Activated CD8-positive, alpha-beta memory T cell treated with anti-CD3 and anti-CD28 coated beads for 48 hours (primary cell): ENCODE measurements at regions not wholly inside any gene's neighbourhood (a gene's known extent, or its start where the extent isn't known, plus 50 kb on each side); places are given as distances from the start of the nearest gene placed in this dataset.
"Not testable (repeated sequence)": the region's sequence is repeated elsewhere in the genome, so short reads cannot be mapped to it uniquely, and the experiment has no call there.

ENCODE experiments used
- DNase-seq, 3 experiments: peaks; one replicate each; pipeline ENCODE4 v3.0.0-alpha.2; 2020; ENCODE audit warnings: low read depth in 2 of 3, low spot score in 2 of 3

DNA sequence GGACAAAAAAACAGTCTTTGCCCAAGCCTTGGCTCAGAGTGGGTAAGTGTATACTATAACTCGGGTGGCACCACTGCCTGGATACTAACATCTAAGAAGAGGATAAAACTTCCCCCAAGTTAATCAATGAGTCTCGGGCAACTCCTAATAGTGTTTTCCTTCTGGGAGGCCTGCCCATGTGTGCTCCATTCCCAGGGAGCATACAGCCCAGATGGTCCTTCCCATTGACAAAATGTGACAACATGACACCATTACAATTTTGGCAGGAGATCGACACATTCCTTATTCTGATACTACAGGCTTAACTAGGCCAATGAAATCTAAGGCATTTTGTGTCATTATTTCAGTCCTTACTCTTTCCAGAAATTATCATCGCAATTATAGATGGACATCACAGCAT lies 52.7 kb upstream of the CRIM1 start:
- DNase-seq, result no peak

DNA sequence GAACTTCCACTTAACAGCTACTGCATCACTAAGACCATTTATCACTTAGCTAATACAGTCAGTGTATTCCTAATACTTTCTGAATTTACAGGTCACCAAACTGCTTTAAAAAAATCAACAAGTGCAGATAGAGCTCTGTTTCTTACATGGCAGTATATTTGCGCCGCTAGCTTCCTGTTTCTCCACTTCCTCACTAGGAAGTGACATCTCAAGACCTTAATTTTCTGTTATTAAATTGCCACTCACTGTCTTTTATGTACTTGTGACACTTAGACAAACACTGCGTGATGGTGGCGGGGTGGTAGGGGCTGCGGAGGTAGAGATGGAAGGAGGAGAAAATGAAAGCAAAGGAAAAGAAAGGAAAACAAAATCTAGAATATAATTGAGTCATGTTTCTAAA lies 53.7 kb upstream of the CRIM1 start:
- DNase-seq, result no peak

DNA sequence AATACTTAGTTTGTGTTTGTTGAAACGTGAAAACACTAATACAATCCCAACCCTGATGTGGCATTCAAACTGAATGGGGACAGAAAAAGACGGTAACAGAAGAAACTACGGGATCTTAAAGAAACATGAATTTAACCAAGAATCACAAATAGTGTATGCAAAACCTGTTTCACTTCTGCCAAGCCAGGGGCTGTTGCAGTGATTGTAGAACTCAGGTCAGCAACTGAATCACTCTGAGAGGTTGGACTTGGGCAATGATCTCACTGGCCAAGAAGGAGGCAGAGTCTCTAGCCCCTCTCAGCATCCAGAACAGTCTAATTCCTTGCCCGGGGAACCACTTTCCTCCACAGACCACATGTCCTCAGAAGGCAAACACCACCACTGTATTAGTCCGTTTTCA lies 54.9 kb upstream of the CRIM1 start:
- DNase-seq, result no peak

DNA sequence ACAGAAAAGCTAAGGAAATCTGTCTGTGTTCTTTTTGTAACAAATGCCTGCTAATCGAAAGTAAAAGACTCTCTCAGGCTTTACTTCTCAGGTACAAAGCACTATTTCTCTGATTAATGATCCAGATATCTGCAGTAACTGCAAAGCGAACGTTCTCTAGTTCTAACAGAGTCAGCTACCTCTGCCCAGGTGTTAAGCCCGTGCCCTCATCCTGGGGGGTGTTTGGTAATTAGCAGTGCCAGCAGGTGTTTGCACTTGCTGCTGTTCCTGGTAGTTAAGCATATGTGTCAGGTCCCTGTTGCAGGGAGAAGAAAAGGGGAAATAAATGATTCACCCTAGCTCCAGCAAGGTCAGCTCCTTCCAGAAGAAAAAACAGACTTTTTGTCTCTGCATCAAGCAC lies 58.8 kb upstream of the CRIM1 start:
- DNase-seq, result no peak

GRCh38 chr2:36294316-36294721 lies 61.3 kb upstream of the CRIM1 start:
- DNase-seq, result no peak

DNA sequence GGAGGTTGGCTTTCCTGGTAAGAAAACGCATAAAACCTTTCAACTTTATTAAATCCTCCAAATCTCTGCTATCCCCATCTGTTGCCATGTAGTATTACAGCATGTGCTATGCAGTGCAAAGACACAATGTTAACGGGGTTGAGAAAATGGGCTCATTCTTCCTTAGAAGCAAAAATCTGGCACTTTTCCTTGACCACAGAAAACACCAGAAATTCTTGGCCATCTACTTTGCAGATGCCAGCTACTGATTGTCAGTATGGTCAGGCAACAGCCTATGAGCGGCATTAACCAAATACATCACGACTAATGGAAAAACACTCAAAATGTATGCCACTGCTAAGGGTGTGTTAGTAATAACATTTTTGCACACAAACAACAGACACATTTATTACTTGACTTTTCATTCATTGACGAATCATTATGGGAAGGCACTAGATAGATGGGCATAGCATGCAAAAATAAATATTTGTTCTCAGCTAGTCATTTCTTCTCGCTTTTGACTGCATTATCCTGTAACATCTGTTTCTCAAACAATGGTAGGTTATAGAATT lies 65.2 kb upstream of the CRIM1 start:
- DNase-seq, result no peak

- no peak for DNase-seq
Measured at GRCh38 chr2:36289731-36290130, 65.8 kb upstream of the CRIM1 start.

GRCh38 chr2:36287363-36288275 lies 68.0 kb upstream of the CRIM1 start:
- DNase-seq, result no peak

DNA sequence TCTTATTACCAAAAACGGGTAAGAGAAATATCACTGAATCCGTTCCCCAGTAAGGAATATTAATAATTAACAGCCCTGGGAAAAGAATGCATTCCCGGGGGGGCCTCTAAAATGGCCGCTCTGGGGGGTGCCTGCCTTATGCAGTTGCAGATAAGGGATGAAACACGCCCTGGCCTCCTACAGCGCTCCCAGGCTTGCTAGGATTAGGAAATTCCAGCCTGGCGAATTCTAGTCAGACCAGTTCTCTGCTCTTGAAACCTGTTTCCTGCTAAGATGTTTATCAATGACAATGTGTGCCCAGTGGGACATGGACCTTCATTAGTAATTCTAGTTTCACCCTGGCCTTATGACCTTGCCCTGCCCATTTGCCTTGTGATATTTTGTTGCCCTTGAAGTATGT lies 76.1 kb upstream of the CRIM1 start:
- DNase-seq, result not testable (repeated sequence)

GRCh38 chr2:36277881-36278523 lies 77.6 kb upstream of the CRIM1 start:
- no peak for DNase-seq

GRCh38 chr2:36277146-36277808 lies 78.3 kb upstream of the CRIM1 start:
- DNase-seq, result no peak

- no peak for DNase-seq
Measured at GRCh38 chr2:36271266-36271665, 84.3 kb upstream of the CRIM1 start.

DNA sequence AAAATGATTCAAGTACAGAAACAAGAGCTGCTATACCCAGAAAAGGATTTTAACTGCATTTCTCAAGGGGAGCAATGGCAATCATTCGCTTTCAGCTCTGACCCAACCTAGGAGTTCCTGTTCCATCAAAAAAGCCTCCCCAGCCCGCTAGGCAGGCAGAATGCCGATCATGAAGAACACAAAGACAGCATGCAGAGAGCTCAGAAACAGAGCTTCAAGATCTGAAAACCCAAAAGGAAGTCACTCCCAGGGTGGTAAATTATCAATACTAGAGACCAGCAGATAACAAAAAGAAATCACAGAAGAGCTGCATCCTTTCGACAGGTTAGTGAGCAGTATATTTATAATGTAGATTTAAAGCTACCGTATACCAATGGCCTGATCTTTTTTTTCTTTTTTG lies 84.8 kb upstream of the CRIM1 start:
- DNase-seq, result no peak

- no peak for DNase-seq
Measured at GRCh38 chr2:36267194-36267593, 88.4 kb upstream of the CRIM1 start.

GRCh38 chr2:36266536-36267121 lies 88.9 kb upstream of the CRIM1 start:
- DNase-seq, result no peak

DNA sequence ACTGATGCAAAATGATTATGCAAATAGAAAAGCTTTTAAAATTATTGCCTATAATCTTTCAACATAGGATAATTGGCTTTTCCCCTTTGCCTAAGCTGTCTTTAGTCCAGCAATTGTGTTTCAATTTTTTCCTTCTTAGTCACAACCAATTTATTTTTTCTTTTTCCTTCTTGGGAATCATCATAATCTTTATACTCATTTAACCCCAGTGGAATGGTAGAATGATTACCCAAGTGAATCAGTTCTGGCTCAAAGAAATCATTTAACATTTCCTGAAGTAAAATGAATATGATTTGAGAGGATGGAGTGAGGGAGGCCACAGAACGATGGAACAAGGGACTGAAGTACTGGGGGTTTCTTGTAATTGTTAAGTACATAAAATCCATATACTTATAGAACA lies 93.0 kb upstream of the CRIM1 start:
- DNase-seq, result no peak

DNA sequence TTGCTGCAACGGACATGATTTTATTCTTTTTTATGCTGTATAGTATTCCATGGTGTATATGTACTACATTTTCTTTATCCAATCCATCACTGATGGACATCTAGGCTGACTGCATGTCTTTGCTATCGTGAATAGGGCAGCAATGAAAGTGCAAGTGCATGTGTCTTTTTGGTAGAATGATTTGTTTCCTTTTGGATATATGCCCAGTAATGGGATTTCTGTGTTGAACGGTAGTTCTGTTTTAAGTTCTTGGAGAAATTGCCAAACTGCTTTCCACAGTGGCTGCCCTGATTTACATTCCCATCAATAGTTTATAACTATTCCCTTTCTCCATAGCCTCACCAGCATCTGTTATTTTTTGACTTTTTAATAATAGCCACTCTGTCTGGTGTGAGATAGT lies 99.7 kb upstream of the CRIM1 start:
- no peak for DNase-seq

GRCh38 chr2:36253086-36253485 lies 102.5 kb upstream of the CRIM1 start:
- DNase-seq, result no peak

DNA sequence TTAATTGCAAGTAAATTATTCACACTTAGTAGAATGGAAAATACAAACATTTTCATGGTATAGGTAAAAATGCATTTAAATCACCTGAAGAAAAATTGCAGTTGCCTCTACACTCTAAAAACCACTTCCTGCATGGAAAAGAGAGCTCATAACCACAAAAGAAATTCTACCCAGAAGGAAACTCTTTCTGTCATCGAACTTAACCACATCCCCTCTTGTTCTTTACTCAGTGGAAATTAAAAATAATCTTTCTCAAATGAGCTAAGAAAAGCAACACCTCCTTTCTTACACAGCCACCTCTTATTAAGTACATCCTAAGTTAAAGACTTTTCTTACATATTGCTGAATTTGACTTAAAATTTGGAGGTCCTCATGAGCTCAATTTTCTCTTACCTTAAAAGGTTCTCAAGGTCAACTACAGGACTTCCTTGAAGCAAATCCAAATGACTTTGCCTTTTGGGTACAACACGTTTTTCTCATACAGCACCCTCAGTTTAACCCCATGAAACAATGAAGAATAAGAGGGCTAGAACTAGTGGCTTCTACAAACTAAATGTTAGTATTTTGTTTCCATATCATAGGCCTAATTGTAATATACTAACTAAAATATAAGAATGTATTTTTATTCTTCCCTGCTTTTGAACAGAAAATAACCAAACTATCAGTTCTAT lies 109.1 kb upstream of the CRIM1 start:
- no peak for DNase-seq

- no peak for DNase-seq
Measured at GRCh38 chr2:36245651-36246050, 109.9 kb upstream of the CRIM1 start.

- no peak for DNase-seq
Measured at GRCh38 chr2:36238106-36238505, 117.5 kb upstream of the CRIM1 start.
